GM21367 (cell line): ENCODE measurements at regions not wholly inside any gene's neighbourhood (a gene's known extent, or its start where the extent isn't known, plus 50 kb on each side); places are given as distances from the start of the nearest gene placed in this dataset.

Experiments
- ATAC-seq: cut with Tn5 transposase; IDR thresholded peaks from one replicate; pipeline ENCODE4 v1.9.1; 2021; ENCODE audit not compliant: unreplicated experiment

- no peak for ATAC-seq
These were observed 100.0 kb upstream of the ZNF469 start for GRCh38 chr16:88282564-88283395.

- no peak for ATAC-seq
These were observed 99.2 kb upstream of the ZNF469 start for GRCh38 chr16:88283596-88283995.

GRCh38 chr16:88284101-88284500, 98.7 kb upstream of the ZNF469 start:
- ATAC-seq: no peak

GRCh38 chr16:88284626-88285513, 97.9 kb upstream of the ZNF469 start:
- no peak for ATAC-seq

DNA sequence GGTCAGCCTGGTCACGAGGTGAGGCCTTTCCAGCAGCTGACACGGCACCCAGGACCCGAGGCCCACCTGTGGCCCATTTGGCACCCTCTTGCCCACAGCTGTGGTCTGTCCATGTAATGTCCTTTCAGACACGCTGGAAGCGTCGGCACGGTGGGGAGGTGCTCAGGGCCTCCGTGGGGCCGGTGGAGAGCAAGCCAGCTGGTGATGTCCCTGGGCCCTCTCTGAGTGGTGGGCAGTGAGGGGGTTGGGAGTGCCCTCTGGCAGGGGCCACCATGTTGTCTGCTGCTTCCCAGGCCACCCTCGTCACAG, 97.3 kb upstream of the ZNF469 start:
- ATAC-seq: no peak

DNA sequence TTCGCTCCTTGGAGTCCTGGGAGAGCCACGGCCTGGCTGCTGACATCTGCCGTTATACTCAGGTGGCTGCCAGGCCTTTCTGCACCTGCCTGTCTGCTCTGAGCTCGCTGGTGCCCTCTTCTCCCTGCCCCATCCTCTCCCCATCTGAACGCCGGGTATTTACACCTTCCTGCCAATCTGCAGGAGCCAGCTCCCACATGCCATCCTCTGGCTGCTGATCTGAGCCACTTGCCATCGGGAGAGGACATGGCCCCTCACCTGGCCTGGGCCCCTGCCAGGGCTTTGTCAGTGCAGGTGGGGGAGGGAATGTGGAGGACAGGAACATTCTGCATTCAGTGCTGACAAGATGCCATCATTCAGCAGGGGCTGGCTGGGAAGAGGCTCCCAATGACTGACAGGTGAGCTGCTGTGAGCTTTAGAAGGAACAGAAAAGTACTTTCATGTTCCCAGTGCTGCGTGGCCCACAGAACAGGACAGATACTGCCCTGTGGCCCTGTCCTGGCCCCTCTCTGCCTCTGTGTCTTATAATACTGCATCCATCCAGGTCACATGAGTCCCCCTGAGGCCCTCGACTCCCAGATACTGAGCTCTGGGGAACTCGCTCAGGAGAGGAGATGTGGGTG, 96.3 kb upstream of the ZNF469 start:
- ATAC-seq: no peak

- no peak for ATAC-seq
These were observed 95.5 kb upstream of the ZNF469 start for GRCh38 chr16:88287219-88287618.

GRCh38 chr16:88288303-88288702, 94.5 kb upstream of the ZNF469 start:
- ATAC-seq: no peak

DNA sequence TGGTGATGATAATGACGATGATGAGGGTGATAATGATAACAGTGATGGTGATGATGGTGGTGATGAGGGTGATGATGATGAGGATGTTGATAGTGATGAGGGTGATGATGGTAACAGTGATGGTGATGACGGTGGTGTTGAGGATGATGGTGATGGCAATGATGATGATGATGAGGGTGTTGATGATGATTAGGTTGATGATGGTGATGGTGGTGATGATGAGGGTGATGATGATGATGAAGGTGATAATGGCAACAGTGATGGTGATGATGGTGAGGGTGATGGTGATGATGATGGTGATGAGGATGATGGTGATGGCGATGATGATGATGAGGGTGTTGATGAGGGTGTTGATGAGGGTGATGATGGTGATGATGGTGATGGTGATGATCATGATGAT, 93.8 kb upstream of the ZNF469 start:
- ATAC-seq: no peak

DNA sequence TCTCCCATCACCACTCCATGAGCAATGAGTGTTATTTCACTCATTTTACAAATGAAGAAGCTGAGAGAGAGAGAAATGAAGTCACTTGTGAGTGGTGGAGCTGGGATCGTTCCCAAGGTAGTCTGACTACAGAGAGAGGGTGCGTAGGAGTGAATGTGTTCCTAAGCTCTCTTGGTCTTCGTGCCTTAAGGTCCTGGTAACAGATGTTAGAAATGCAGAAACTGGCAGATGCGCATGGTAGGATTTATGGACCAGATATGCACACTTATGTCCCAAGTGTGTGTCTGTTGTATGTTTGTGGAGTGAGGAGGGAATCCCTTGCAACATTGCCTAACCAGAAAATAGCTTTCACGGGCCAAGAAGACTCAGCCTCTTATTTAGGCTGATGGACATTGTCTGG, 93.2 kb upstream of the ZNF469 start:
- ATAC-seq: no peak

DNA sequence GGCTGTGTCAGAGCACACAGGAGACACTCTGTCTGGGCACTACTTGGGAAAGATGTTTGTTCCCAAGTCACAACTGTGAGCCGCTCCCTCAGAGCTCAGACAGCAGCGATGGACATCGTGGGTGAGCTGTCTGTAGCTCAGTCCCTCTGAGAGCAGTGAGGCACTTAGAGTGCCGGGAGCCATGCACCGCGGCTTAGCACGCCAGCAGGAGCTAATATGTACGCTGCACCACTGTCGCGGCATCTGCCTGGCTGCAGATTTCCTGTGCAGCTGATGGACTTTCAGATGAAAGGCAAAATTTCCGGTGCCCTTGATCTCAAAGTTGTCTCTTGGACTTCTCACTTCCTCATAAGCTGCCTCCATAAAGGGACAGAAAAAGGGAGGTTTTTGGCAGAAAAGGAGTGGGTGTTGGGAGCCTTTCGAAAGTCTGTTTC, 92.8 kb upstream of the ZNF469 start:
- no peak for ATAC-seq

DNA sequence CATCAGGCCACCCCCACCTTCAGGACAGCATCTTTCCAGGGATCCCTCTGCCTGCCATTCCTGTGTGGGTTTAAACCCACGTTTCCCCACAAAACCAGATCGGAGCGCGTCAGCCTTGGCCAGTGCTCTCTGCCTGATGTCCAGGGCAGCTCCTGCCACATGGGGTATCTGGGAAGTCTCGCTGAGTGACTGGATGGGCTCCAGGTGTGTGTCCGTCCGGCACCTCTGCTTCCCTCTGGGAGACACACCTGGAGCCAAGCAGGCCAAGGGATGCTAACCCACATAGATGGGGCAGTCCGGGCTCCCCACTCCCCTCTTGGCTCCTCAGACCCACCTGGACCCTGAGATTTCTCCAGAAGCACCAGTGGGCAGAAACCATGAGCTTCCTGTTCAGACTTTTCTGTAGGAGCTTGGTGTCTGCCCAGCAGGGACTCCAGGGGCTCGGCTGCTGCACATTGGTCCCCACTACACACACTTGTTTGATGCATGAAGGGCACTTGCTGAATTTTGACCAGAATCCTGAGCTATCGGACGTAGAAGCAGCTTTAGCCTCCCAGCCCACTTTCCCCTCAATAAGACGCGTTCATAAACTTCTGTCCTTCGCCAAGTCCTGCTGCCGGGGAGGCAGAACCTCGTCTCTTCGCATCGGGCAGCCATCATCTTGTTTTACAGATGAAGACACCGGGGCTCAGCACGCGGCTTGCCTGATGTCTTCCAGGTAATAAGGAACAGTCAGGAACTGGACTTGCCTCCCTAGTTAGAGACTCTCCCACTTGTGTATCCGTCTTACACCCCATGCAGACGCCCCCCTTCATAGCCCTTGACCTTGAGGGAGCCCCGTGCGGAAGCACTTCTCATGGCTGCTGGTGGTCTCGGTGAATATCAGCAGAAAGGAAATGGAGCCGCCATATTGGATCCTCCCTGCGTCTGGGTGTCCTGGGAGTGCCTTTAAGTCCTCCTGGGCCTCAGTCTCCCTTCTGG, 91.6 kb upstream of the ZNF469 start:
- no peak for ATAC-seq

DNA sequence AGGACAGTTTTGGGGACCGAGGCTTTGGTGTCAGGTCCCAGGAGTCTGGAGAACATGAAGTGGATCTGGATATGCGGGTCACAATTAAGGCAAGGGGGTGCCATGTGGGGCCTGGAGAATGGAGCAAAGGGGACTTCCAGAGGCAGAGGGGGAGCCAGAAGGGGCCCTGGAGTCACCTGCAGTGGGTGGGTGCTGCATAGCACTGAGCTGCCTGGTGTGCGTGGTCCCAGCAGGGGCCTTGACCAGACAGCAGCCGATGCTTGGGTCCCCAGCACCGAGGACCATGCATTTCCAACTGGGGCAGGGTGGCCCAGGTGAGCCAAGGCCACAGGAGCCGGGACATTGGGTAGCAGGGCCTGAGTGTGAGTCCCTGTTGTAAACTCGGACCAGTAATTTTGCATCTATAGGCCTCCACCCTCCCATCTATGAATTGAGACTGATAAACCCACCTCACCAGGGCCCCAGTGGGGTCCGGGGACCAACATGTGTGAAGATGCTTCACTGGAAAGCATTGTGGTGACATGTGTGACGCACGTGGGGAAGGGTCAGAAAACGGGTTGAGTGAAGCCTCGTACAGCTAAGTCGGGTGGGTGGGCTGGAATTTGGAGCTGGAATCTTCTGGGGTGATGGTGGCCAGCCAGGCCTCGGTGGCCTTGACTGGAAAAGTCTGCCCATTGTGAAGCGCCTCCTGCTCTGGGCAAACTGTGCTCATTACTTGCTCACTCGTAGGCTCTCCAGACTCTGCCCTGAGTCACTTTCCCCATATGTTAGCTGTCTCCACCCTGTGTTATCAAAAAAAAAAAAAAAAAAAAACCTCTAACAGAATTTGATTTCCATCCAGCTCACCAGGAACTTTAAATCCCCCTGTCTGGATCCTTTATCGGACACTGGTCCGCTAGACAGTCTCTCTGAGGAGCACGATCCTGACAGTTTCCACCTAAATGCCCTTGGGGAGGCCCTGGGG, 90.5 kb upstream of the ZNF469 start:
- ATAC-seq: no peak

- ATAC-seq: no peak
These were observed 89.7 kb upstream of the ZNF469 start for GRCh38 chr16:88293097-88293496.

DNA sequence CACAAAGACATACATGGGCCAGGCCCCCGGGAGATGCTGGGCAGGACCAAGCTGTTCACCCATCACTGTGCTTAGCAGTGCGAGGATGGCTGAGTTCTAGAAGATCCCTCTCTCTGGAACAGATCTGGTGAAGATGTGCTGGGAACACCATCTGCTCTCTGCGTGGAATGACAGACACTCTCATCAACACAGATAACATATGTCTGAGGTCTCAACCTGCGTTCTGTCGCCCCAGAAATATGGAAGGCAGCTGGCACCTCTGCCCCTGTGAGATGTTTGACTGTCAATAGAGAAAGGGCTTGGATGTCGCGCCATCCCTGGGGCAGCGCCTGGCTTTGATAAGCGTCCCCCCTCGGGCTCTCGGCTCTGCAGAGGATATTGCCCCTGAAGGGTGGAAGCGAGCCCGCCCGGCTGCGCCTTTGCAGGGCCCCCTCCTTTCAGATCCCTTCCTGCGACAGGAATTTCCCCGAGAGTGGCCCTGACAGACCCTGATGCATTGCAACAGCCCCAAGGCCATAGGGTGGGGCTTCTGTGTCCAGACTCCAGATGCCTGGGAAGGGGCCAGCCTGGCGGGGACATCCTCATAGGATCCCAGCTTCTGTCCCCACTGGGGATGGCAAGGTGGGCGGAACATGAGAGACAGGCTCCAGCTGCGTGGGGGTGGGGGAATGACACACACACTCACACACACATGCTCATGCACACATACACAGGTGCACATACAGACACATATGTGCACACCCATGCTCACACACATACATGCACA, 86.9 kb upstream of the ZNF469 start:
- ATAC-seq: no peak

DNA sequence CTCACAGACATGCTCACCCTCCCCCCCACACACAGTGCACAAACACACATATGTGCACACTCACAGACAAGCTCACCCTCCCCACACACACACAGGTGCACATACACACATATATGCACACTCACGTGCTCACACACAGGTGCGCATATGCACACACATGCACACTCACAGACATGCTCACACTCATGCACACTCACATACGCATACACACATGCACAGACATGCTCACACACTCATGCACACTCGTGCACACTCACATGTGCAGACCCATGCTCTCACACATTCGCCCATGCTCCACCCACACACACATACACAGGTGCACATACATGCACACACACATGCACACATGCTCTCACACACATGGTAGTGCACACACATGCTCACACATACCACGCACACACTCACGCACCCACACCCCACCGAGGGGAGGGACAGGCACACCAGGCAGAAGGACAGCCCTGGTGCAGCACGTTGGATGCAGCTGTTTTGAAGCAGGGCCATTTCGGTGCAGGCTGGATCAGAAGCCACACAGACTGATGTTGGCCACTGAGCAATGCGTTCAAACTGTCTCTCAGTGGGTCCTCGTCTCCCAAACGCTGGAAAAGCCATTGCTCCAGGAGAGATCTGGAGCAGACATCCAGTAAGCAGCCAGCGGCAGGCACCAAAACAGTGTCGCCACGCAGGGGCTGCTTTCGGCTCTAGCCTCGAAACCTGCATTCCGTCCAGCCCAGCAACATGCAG, 86.2 kb upstream of the ZNF469 start:
- ATAC-seq: no peak

DNA sequence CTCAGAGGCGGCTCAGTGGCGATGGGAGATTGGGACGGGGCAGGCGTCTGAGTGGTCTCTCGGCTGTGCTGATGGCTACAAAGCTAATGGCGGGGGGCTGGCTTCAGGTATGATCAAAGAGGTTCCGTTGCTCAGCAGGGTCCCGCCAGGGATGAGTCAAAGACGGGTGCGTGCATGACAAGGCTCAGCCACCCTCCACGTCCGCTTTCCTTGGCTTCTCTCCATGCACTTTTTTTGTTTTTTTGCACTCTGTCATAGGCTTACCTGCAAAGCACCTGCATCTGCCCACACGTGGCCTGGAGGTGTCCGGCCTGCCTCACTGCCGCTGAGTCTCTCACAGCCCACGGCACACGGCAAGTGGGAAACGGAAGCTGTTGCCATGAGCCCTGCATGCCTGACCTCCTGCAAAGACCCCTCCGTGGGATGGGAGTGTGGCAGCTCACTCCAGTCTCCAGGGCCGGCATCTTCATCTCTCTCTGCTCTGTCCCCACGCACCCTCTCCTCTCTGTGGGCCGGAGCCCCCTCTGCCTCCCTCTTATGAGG, 85.5 kb upstream of the ZNF469 start:
- no peak for ATAC-seq
